Testis (tissue), 2 donors: ENCODE measurements at regions not wholly inside any gene's neighbourhood (a gene's known extent, or its start where the extent isn't known, plus 50 kb on each side); places are given as distances from the start of the nearest gene placed in this dataset.

Experiments used
- DNase-seq: peaks from one replicate; pipeline ENCODE4 v3.0.0-alpha.2; 2019
- H3K27ac ChIP-seq, 2 donors: fragments of 200-600 bp; sonication (generic); one replicate each; pipeline ENCODE4 v1.5.1; 2019
- H3K27me3 ChIP-seq: fragments of 200-600 bp; sonication (generic); one replicate; pipeline ENCODE4 v1.5.1; 2019
- H3K36me3 ChIP-seq: fragments of 200-600 bp; sonication (generic); one replicate; pipeline ENCODE4 v1.5.1; 2017; ENCODE audit warnings: low read depth; ENCODE audit errors: missing control alignments
- H3K4me1 ChIP-seq: fragments of 200-600 bp; sonication (generic); one replicate; pipeline ENCODE4 v1.5.1; 2019
- H3K4me3 ChIP-seq, 2 donors: fragments of 200-600 bp; sonication (generic); one replicate each; pipeline ENCODE4 v1.5.1; 2017 to 2019
- H3K9me3 ChIP-seq: fragments of 200-600 bp; sonication (generic); one replicate; pipeline ENCODE4 v1.5.1; 2017
- POLR2A ChIP-seq: fragments of 450-650 bp; IDR thresholded peaks from one replicate; pipeline ENCODE4 v1.6.1; 2017; ENCODE audit warnings: antibody characterized with exemption, mild to moderate bottlenecking, moderate library complexity
- WGBS, 2 donors: methylation state at CpG; one replicate each; pipeline ENCODE4 v1.1.5; 2018; 5-methylcytosine and 5-hydroxymethylcytosine counted together
- intact Hi-C: fragments of 100-400 bp; cut with DNase I; formaldehyde crosslinking; loops from one replicate; pipeline ENCODE4 v1.15.1; 2023; ENCODE audit warnings: low total_unique reads
- TF ChIP-seq, protein P1 (sequence below), 3 experiments: fragments of 450-650 bp in 2 of 3; fragments of 200-600 bp in 1 of 3; sonication (generic) in 1 of 3; IDR thresholded peaks; one replicate each; pipeline ENCODE4 v1.5.1; 2016 to 2019; ENCODE audit warnings: antibody characterized with exemption in 3 of 3, mild to moderate bottlenecking in 2 of 3, moderate library complexity in 1 of 3

- no peak for DNase-seq
- Histone ChIP-seq H3K36me3 (no peaks in the 10 kb centered on the region), H3K27me3 (no peaks in the 10 kb centered on the region), H3K4me3 (no peak overlapping the region), H3K27ac (no peak overlapping the region), H3K4me1 (peaks cover 16% of the 10 kb centered on the region), H3K9me3 (no peaks in the 10 kb centered on the region)
- intact Hi-C loops = no loop called here
- TF ChIP-seq, protein P1, sequence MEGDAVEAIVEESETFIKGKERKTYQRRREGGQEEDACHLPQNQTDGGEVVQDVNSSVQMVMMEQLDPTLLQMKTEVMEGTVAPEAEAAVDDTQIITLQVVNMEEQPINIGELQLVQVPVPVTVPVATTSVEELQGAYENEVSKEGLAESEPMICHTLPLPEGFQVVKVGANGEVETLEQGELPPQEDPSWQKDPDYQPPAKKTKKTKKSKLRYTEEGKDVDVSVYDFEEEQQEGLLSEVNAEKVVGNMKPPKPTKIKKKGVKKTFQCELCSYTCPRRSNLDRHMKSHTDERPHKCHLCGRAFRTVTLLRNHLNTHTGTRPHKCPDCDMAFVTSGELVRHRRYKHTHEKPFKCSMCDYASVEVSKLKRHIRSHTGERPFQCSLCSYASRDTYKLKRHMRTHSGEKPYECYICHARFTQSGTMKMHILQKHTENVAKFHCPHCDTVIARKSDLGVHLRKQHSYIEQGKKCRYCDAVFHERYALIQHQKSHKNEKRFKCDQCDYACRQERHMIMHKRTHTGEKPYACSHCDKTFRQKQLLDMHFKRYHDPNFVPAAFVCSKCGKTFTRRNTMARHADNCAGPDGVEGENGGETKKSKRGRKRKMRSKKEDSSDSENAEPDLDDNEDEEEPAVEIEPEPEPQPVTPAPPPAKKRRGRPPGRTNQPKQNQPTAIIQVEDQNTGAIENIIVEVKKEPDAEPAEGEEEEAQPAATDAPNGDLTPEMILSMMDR (IDR thresholded peaks at IDR 0.05) = no peak
- TF ChIP-seq POLR2A = no peak
- WGBS, 2 donors = 88 to 98% methylated on average over 6 to 8 of the region's 8 CpGs
Observed at GRCh38 chr22:47282851-47283250, 520.4 kb downstream of the TBC1D22A start.

DNA sequence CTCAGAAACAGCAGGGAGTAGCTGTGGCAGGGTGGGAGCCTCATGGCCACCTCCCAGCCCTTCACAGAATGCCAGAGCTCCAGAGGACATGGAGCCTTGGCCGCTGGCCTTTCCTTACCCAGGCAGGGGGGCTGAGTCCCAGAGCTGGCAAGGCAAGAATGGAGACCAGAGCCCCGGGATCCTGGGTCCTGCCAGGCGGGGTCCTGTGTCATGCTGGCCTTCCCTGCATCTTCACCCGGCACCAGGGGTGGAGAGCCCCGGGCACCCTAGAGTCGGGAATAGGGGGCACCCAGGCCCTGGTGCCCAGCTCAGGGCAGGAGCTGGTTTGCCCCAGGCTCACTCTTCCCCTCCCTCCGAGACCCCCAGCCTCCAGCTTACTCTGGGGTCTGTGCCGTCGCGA, 519.9 kb downstream of the TBC1D22A start:
- no peaks in the 10 kb centered on the region for H3K27me3 ChIP-seq
- 90 to 94% methylated on average over 10 of the region's 10 CpGs for WGBS, 2 donors
- no peak overlapping the region for H3K4me3 ChIP-seq
- H3K9me3 ChIP-seq = no peaks in the 10 kb centered on the region
- H3K36me3 ChIP-seq = no peaks in the 10 kb centered on the region
- H3K27ac ChIP-seq = no peak overlapping the region
- intact Hi-C loops = no loop called here
- DNase-seq = no peak
- peaks cover 20% of the 10 kb centered on the region for H3K4me1 ChIP-seq
- no peak for TF ChIP-seq POLR2A
- TF ChIP-seq, protein P1 (IDR thresholded peaks at IDR 0.05) = no peak

GRCh38 chr22:47281126-47282106, 519.0 kb downstream of the TBC1D22A start:
- Histone ChIP-seq H3K4me3 (no peak overlapping the region), H3K27me3 (no peaks in the 10 kb centered on the region), H3K4me1 (peaks cover 27% of the 10 kb centered on the region), H3K36me3 (no peaks in the 10 kb centered on the region), H3K9me3 (no peaks in the 10 kb centered on the region), H3K27ac (no peak overlapping the region)
- no peak for TF ChIP-seq POLR2A
- DNase-seq = no peak
- 89 to 95% methylated on average over 19 to 20 of the region's 20 CpGs for WGBS, 2 donors
- intact Hi-C loops = no loop called here

GRCh38 chr22:47280301-47280700, 517.9 kb downstream of the TBC1D22A start:
- no peaks in the 10 kb centered on the region for H3K27me3 ChIP-seq
- TF ChIP-seq, protein P1 (IDR thresholded peaks at IDR 0.05) = no peak
- TF ChIP-seq POLR2A = no peak
- 72 to 76% methylated on average over 6 of the region's 6 CpGs for WGBS, 2 donors
- intact Hi-C loops = no loop called here
- DNase-seq = no peak
- H3K9me3 ChIP-seq = no peaks in the 10 kb centered on the region
- H3K4me1 ChIP-seq = peaks cover 38% of the 10 kb centered on the region
- H3K36me3 ChIP-seq = no peaks in the 10 kb centered on the region
- no peak overlapping the region for H3K4me3 ChIP-seq
- H3K27ac ChIP-seq = no peak overlapping the region

DNA sequence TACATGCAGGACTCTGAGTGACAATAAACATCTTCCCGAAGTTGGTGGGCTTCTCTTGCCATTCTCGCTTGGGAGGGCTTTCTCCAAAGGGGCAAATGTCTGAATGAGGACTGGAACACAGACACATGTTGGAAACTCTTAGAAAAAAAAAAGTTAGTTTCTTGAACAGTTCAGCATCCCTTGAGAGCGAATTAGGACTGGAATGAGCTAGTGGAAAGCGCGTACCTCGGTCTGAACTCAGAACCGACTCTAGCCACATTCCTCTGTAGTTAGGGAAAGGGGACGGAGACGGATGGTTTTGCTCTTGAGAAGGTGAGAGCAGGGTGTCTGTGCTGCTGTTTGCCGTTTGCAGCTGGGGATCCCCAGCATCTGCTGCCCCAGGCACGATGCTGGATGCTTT, 517.3 kb downstream of the TBC1D22A start:
- peak; percentile 28 for DNase-seq
- Histone ChIP-seq H3K4me3 (no peak overlapping the region), H3K27me3 (no peaks in the 10 kb centered on the region), H3K27ac (peak overlapping the region in 1 of 2 donors; percentile 65), H3K4me1 (peaks cover 41% of the 10 kb centered on the region), H3K36me3 (no peaks in the 10 kb centered on the region), H3K9me3 (no peaks in the 10 kb centered on the region)
- TF ChIP-seq POLR2A = no peak
- TF ChIP-seq, protein P1 (IDR thresholded peaks at IDR 0.05) = no peak
- WGBS, 2 donors = 51 to 68% methylated on average over 11 of the region's 11 CpGs
- intact Hi-C loops = no loop called here
